SJSA1 (cell line): ENCODE measurements at regions not wholly inside any gene's neighbourhood (a gene's known extent, or its start where the extent isn't known, plus 50 kb on each side); places are given as distances from the start of the nearest gene placed in this dataset.
"Not testable (repeated sequence)": the region's sequence is repeated elsewhere in the genome, so short reads cannot be mapped to it uniquely, and the experiment has no call there.

Experiments
- DNase-seq, 2 experiments: peaks; one replicate each; pipeline ENCODE4 v3.0.0-alpha.2; 2015 to 2020; ENCODE audit warnings: low spot score in 2 of 2, low read depth in 1 of 2
- H3K27ac ChIP-seq: fragments of 250-450 bp; sonication (Bioruptor Pico); 2 replicates; pipeline ENCODE4 v1.5.1; 2020; ENCODE audit warnings: mild to moderate bottlenecking, moderate library complexity
- H3K27me3 ChIP-seq: fragments of 250-450 bp; sonication (Bioruptor Pico); replicated peaks from 2 replicates; pipeline ENCODE4 v1.5.1; 2020; ENCODE audit warnings: mild to moderate bottlenecking, moderate library complexity
- H3K36me3 ChIP-seq: fragments of 250-450 bp; sonication (Bioruptor Pico); 2 replicates; pipeline ENCODE4 v1.5.1; 2020; ENCODE audit warnings: mild to moderate bottlenecking
- H3K4me1 ChIP-seq: fragments of 250-450 bp; sonication (Bioruptor Pico); replicated peaks from 2 replicates; pipeline ENCODE4 v1.6.1; 2021; ENCODE audit warnings: mild to moderate bottlenecking
- H3K4me3 ChIP-seq: fragments of 250-450 bp; sonication (Bioruptor Pico); 2 replicates; pipeline ENCODE4 v1.5.1; 2020; ENCODE audit warnings: mild to moderate bottlenecking
- H3K9me3 ChIP-seq: fragments of 250-450 bp; sonication (Bioruptor Pico); replicated peaks from 2 replicates; pipeline ENCODE4 v1.5.1; 2020; ENCODE audit warnings: mild to moderate bottlenecking

GRCh38 chr1:91207691-91208090, 185.9 kb upstream of the ZNF644 start:
- not testable (repeated sequence) for H3K27ac ChIP-seq, DNase-seq, H3K9me3 ChIP-seq, H3K36me3 ChIP-seq, H3K27me3 ChIP-seq, H3K4me1 ChIP-seq, H3K4me3 ChIP-seq

- H3K4me1 ChIP-seq, H3K9me3 ChIP-seq, H3K4me3 ChIP-seq, H3K36me3 ChIP-seq, H3K27me3 ChIP-seq, H3K27ac ChIP-seq, DNase-seq: not testable (repeated sequence)
Observed at GRCh38 chr1:91204150-91204549, 182.3 kb upstream of the ZNF644 start.

GRCh38 chr1:91201694-91202093, 179.9 kb upstream of the ZNF644 start:
- no peak for DNase-seq
- Histone ChIP-seq H3K4me3 (no peak overlapping the region), H3K27me3 (no peaks in the 10 kb centered on the region), H3K9me3 (no peaks in the 10 kb centered on the region), H3K4me1 (no peaks in the 10 kb centered on the region), H3K27ac (no peak overlapping the region), H3K36me3 (no peaks in the 10 kb centered on the region)

- H3K9me3 ChIP-seq, result no peaks in the 10 kb centered on the region
- H3K36me3 ChIP-seq, result no peaks in the 10 kb centered on the region
- H3K4me3 ChIP-seq, result no peak overlapping the region
- no peak for DNase-seq
- no peak overlapping the region for H3K27ac ChIP-seq
- H3K4me1 ChIP-seq, result no peaks in the 10 kb centered on the region
- H3K27me3 ChIP-seq, result no peaks in the 10 kb centered on the region
Observed at GRCh38 chr1:91201176-91201575, 179.3 kb upstream of the ZNF644 start.

GRCh38 chr1:91200675-91201074, 178.8 kb upstream of the ZNF644 start:
- Histone ChIP-seq H3K4me1 (no peaks in the 10 kb centered on the region), H3K36me3 (no peaks in the 10 kb centered on the region), H3K27me3 (no peaks in the 10 kb centered on the region), H3K27ac (no peak overlapping the region), H3K9me3 (no peaks in the 10 kb centered on the region), H3K4me3 (no peak overlapping the region)
- no peak for DNase-seq

GRCh38 chr1:91199988-91200387, 178.2 kb upstream of the ZNF644 start:
- no peaks in the 10 kb centered on the region for H3K27me3 ChIP-seq
- no peaks in the 10 kb centered on the region for H3K9me3 ChIP-seq
- no peak for DNase-seq
- no peak overlapping the region for H3K27ac ChIP-seq
- no peaks in the 10 kb centered on the region for H3K36me3 ChIP-seq
- H3K4me3 ChIP-seq, result no peak overlapping the region
- H3K4me1 ChIP-seq, result no peaks in the 10 kb centered on the region

- H3K27me3 ChIP-seq, result no peaks in the 10 kb centered on the region
- H3K9me3 ChIP-seq, result no peaks in the 10 kb centered on the region
- H3K36me3 ChIP-seq, result no peaks in the 10 kb centered on the region
- H3K27ac ChIP-seq, result no peak overlapping the region
- H3K4me1 ChIP-seq, result no peaks in the 10 kb centered on the region
- no peak for DNase-seq
- H3K4me3 ChIP-seq, result no peak overlapping the region
Observed at GRCh38 chr1:91190996-91191395, 169.2 kb upstream of the ZNF644 start.

- no peaks in the 10 kb centered on the region for H3K36me3 ChIP-seq
- no peaks in the 10 kb centered on the region for H3K4me1 ChIP-seq
- no peaks in the 10 kb centered on the region for H3K9me3 ChIP-seq
- no peaks in the 10 kb centered on the region for H3K27me3 ChIP-seq
- no peak overlapping the region for H3K27ac ChIP-seq
- no peak for DNase-seq
- no peak overlapping the region for H3K4me3 ChIP-seq
Observed at GRCh38 chr1:91189096-91189495, 167.3 kb upstream of the ZNF644 start.

GRCh38 chr1:91182807-91183206, 161.0 kb upstream of the ZNF644 start:
- DNase-seq, H3K4me1 ChIP-seq, H3K27me3 ChIP-seq, H3K27ac ChIP-seq, H3K9me3 ChIP-seq, H3K36me3 ChIP-seq, H3K4me3 ChIP-seq: not testable (repeated sequence)

GRCh38 chr1:91176250-91176649, 154.4 kb upstream of the ZNF644 start:
- Histone ChIP-seq H3K4me1 (peaks cover 6% of the 10 kb centered on the region), H3K27ac (no peak overlapping the region), H3K9me3 (no peaks in the 10 kb centered on the region), H3K4me3 (no peak overlapping the region), H3K36me3 (no peaks in the 10 kb centered on the region), H3K27me3 (no peaks in the 10 kb centered on the region)
- DNase-seq, result no peak

GRCh38 chr1:91174734-91175133, 152.9 kb upstream of the ZNF644 start:
- Histone ChIP-seq H3K36me3 (no peaks in the 10 kb centered on the region), H3K4me3 (no peak overlapping the region), H3K9me3 (no peaks in the 10 kb centered on the region), H3K27me3 (no peaks in the 10 kb centered on the region), H3K27ac (no peak overlapping the region), H3K4me1 (peaks cover 6% of the 10 kb centered on the region)
- no peak for DNase-seq

- DNase-seq, result peak; percentile 38 to 55
- no peak overlapping the region for H3K27ac ChIP-seq
- no peaks in the 10 kb centered on the region for H3K9me3 ChIP-seq
- H3K27me3 ChIP-seq, result no peaks in the 10 kb centered on the region
- no peaks in the 10 kb centered on the region for H3K36me3 ChIP-seq
- no peak overlapping the region for H3K4me3 ChIP-seq
- H3K4me1 ChIP-seq, result peaks cover 6% of the 10 kb centered on the region
Observed at GRCh38 chr1:91173346-91173890, 151.6 kb upstream of the ZNF644 start.

GRCh38 chr1:91172541-91172940, 150.7 kb upstream of the ZNF644 start:
- no peaks in the 10 kb centered on the region for H3K36me3 ChIP-seq

GRCh38 chr1:91171898-91172297, 150.1 kb upstream of the ZNF644 start:
- no peaks in the 10 kb centered on the region for H3K27me3 ChIP-seq
- H3K27ac ChIP-seq, result no peak overlapping the region
- no peak overlapping the region for H3K4me3 ChIP-seq
- no peaks in the 10 kb centered on the region for H3K36me3 ChIP-seq
- peaks cover 6% of the 10 kb centered on the region for H3K4me1 ChIP-seq
- H3K9me3 ChIP-seq, result no peaks in the 10 kb centered on the region
- DNase-seq, result no peak

More at GRCh38 chr1:91172541-91172940, 150.7 kb upstream of the ZNF644 start:
- Histone ChIP-seq H3K27me3 (no peaks in the 10 kb centered on the region), H3K4me1 (peaks cover 6% of the 10 kb centered on the region), H3K9me3 (no peaks in the 10 kb centered on the region), H3K4me3 (no peak overlapping the region), H3K27ac (no peak overlapping the region)
- no peak for DNase-seq

GRCh38 chr1:91170571-91170970, 148.7 kb upstream of the ZNF644 start:
- Histone ChIP-seq H3K4me3 (no peak overlapping the region), H3K36me3 (no peaks in the 10 kb centered on the region), H3K9me3 (no peaks in the 10 kb centered on the region), H3K27me3 (no peaks in the 10 kb centered on the region), H3K27ac (no peak overlapping the region), H3K4me1 (peaks cover 6% of the 10 kb centered on the region)
- no peak for DNase-seq
